Glomerular visceral epithelial cell (primary cell): ENCODE measurements at regions not wholly inside any gene's neighbourhood (a gene's known extent, or its start where the extent isn't known, plus 50 kb on each side); places are given as distances from the start of the nearest gene placed in this dataset.
"Not testable (repeated sequence)": the region's sequence is repeated elsewhere in the genome, so short reads cannot be mapped to it uniquely, and the experiment has no call there.

Experiments
- DNase-seq: peaks from one replicate; pipeline ENCODE4 v3.0.0-alpha.2; 2016; ENCODE audit errors: extremely low spot score

DNA sequence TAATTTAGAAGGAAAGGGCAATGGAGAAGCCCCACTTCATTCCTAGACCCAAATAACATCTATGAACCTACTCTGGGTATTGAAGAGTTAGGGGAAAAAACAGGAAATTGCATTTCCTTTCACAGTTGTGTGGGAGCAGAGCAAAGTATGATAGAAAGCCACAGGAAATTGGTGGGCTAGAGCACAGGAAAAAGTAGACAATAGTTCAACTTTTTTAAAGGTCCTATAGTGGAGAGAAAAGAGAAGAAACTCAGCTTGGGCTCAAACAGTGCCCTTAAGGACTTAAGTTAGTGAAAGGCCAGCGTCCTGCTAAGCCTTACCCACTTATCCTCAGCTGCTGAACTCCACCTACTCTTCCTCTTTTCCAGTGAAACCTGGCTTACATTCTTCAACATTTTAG is 258.1 kb downstream of the DPY19L2 start:
- DNase-seq: no peak

GRCh38 chr12:63406781-63407180 is 255.8 kb upstream of the AVPR1A start:
- DNase-seq: no peak

GRCh38 chr12:63404611-63405010 is 253.6 kb upstream of the AVPR1A start:
- no peak for DNase-seq

DNA sequence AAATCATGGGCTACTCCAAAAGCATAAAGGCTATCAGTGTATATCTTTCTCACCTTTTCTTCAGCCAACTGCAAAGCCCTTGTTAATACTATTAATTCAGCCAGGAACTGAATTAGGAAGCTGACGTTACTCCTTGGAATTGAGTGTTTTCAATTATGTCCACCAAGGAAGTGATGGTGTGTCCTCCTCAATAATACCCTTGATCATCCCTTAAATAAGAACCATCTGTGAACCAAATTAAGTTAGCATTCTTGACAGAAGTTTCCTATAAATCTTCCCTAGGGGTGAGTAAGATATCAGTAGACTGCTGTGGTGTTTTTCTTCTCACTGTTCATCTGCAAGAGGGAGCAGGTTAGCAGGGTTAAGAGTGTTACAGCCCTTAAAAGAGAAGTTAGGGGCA is 252.3 kb upstream of the AVPR1A start:
- no peak for DNase-seq

- peak; percentile 64 for DNase-seq
These were observed 249.7 kb upstream of the AVPR1A start for GRCh38 chr12:63400718-63401117.

DNA sequence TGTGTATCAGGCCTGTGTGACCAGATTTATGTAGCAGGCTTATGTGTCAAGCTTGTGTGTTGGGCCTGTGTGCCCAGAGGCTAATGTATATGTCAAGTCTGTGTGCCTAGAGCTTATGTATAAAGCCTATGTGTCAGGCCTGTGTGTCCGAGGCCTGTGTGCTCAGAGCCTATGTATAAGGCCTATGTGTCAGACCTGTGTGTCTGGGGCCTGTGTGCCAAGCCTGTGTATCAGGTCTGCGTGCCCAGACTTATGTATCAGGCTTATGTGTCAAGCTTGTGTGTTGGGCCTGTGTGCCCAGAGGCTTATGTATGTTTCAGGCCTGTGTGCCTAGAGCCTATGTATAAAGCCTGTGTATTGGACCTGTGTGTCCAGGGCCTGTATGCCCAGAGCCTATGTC is 249.3 kb upstream of the AVPR1A start:
- no peak for DNase-seq

- no peak for DNase-seq
These were observed 246.8 kb upstream of the AVPR1A start for GRCh38 chr12:63397807-63398206.

GRCh38 chr12:63396135-63396534 is 245.1 kb upstream of the AVPR1A start:
- no peak for DNase-seq

- no peak for DNase-seq
These were observed 244.0 kb upstream of the AVPR1A start for GRCh38 chr12:63394983-63395382.

GRCh38 chr12:63394349-63394748 is 243.3 kb upstream of the AVPR1A start:
- no peak for DNase-seq

GRCh38 chr12:63389211-63389610 is 238.2 kb upstream of the AVPR1A start:
- no peak for DNase-seq

DNA sequence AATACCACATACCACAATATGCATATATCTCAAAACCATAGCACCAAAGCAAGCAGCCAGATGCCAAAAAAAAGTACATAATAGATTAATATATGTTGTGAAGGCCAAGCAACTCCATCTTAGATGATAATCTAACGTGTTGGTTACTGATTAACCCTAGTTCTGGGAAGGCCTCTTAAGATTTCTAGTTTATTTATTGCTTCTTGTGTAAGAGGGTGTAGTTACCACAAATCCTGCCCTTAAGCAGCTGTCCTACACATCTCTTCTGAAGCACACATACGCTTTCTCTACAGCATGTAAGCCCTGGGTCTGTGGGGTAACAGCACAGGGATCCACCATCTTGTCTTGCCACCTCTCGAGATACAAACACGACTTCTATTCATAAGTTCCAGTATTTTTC is 236.8 kb upstream of the AVPR1A start:
- no peak for DNase-seq

DNA sequence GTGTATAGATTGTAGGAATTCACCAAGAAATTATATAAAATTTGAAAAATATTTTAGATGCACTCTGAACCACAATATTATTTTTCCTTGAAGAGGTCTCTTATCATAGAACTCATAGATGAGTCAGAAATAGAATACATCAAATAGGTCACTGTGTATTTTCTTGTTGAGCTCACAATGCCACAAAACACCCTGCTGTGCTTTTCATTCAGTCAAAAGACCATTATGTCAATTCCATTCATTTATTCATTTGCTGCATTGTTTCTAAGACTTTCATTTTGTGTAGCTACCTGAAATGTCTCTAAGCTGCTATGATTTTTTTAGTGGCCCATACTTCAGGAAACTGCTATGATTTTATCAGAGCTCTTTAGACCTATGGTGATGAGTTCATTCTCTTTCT is 231.9 kb upstream of the AVPR1A start:
- no peak for DNase-seq

DNA sequence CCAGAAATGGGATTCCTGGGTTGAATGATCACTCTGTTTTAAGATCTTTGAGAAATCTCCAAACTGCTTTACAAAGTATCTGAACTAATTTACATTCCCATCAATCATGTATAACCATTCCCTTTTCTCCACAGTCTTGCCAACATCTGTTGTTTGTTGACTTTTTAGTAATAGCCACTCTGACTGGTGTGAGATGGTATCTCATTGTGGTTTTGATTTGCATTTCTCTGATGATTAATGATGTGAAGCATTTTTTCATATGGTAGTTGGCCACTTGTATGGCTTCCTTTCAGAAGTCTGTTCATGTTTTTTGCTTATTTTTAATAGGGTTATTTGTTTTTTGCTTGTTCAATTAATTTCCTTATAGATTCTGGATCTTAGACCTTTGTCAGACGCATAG is 211.8 kb upstream of the AVPR1A start:
- no peak for DNase-seq

GRCh38 chr12:63362166-63362565 is 211.2 kb upstream of the AVPR1A start:
- DNase-seq: no peak

DNA sequence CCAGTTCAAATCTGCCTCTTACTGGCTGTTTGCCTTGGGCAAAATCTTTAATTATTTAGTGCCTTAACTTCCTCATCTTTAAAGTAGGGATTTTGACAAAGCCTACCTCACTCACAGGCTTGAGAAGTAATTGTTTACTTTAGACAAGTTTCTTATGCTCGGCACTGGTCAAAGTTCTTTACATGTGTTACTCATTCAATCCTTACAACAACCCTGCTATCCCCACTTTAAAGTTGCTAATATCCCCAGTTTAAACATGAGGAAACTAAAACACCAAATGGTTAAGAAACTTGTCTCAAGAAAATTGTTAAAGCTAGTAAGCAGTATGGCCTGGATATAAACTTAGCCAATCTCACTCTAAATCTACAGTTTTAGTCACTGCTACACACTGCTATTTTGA is 204.0 kb upstream of the AVPR1A start:
- no peak for DNase-seq

DNA sequence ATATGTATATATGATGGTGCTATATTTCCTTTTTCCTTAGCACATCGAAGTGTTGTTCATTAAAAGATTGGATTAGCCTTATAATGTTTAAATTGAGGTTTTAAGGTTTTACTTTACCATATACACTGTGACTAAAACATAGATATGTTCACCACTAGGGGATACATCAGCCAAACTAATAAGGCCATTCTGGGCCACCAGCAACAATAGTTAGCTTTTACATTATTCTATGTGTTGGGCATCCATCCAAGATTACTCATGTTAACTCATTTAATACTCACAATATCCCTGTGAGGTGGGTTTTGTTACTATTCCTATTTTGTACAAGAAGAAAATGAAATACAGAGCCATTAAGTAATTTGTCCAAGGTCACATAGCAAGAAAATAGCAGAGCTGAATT is 202.6 kb upstream of the AVPR1A start:
- DNase-seq: peak; percentile 25

DNA sequence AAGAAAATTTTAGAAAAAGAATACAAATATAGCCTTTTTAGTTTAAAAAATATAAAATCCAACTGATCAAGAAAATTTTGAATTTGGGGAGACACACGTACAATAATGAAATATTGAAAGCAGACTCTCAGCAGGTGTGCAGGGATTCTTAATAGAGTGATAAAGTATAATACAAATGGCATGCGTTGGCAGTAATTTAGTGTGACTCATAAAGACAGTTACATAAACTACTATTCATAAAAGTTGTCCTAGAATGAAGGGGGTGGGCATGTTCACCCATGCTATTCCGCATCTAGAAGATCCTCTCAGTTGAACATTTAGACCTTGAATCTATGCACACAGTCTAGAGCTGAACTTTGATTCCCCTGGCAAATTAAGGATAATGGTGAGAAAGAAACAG is 200.4 kb upstream of the AVPR1A start:
- no peak for DNase-seq

GRCh38 chr12:63348556-63348955 is 197.6 kb upstream of the AVPR1A start:
- no peak for DNase-seq

DNA sequence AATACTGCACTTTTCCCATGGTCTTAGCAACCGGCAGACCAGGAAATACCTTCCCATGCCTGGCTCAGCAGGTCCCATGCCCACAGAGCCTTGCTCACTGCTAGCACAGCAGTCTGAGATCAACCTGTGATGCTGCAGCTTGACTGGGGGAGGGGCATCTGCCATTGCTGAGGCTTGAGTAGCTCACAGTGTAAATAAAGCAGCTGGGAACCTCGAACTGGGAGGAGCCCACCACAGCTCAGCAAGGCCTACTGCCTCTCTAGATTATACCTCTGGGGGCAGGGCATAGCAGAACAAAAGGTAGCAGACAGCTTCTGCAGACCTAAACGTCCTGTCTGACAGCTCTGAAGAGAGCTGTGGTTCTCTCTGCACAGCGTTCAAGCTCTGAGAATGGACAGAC is 186.2 kb upstream of the AVPR1A start:
- DNase-seq: not testable (repeated sequence)

GRCh38 chr12:63326260-63326659 is 175.3 kb upstream of the AVPR1A start:
- no peak for DNase-seq

DNA sequence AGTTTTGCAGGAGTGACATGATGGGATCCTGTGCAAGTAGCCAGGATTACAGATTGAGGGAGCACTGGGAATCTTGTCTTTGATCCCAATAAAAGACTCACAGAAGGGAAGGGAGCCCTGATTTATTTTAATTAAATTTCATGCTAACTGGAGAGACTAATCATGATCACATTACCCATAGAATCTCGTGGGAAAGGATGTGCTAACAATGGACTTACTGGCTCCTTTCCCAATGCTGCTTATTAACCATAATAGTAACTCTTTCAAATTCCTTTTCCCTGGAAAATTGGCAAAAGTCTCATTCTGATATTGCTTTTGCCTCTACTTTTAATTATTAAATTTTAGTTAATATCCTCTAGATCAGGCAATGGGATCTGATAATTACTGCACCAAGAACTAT is 174.8 kb upstream of the AVPR1A start:
- DNase-seq: no peak

GRCh38 chr12:63323942-63324341 is 172.9 kb upstream of the AVPR1A start:
- DNase-seq: no peak

- DNase-seq: no peak
These were observed 170.4 kb upstream of the AVPR1A start for GRCh38 chr12:63321373-63321772.
